ENCODE measurements at regions not wholly inside any gene's neighbourhood (a gene's known extent, or its start where the extent isn't known, plus 50 kb on each side); places are given as distances from the start of the nearest gene placed in this dataset.
A peak's percentile ranks its signal among the peaks of the same experiment; 100 is the strongest.

DNA sequence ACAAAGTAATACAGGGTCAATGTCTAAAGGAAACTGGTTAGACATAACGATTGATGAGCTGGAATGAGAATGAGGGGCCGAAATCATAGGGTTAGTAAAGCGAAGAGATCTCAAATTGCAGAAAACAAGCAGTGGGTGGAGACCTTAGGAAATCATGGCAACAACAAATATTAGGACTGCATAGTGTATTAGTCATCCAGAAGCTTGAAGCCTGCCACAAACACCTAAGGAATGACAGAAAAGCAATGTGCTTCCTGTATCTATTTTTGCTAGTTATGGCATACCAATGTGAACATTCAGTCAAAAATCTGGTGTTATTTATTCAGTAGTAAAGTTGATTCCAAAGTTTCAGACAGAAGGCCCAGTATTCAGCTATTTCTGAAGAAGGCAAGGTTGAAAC is 410.9 kb upstream of the CT83 start:
- Histone ChIP-seq H3K79me2 (ENCODE audit: low read depth) (no peaks in the 10 kb centered on the region), H3K9me3 (ENCODE audit: low read depth) (no peaks in the 10 kb centered on the region), H4K20me1 (ENCODE audit: low read depth) (no peaks in the 10 kb centered on the region), H3K36me3 (no peaks in the 10 kb centered on the region), H2AFZ (replicated peaks) (no peak overlapping the region), H3K9ac (no peak overlapping the region), H3F3A (ENCODE audit: low read depth) (no peaks in the 10 kb centered on the region), H3K4me1 (no peaks in the 10 kb centered on the region), H3K27ac (no peak overlapping the region), H3K4me2 (no peak overlapping the region), H3K27me3 (no peaks in the 10 kb centered on the region), H3K4me3 (no peak overlapping the region)
- H3K9me3 Mint-ChIP-seq = no peaks in the 10 kb centered on the region
- no peaks in the 10 kb centered on the region for H3K27me3 Mint-ChIP-seq (ENCODE audit: insufficient read depth, low read depth)
- TF ChIP-seq EZH2phosphoT487 (IDR thresholded peaks at IDR 0.05) (no peak), EZH2 (IDR thresholded peaks at IDR 0.05) (no peak)
- TF ChIP-seq, protein P1, sequence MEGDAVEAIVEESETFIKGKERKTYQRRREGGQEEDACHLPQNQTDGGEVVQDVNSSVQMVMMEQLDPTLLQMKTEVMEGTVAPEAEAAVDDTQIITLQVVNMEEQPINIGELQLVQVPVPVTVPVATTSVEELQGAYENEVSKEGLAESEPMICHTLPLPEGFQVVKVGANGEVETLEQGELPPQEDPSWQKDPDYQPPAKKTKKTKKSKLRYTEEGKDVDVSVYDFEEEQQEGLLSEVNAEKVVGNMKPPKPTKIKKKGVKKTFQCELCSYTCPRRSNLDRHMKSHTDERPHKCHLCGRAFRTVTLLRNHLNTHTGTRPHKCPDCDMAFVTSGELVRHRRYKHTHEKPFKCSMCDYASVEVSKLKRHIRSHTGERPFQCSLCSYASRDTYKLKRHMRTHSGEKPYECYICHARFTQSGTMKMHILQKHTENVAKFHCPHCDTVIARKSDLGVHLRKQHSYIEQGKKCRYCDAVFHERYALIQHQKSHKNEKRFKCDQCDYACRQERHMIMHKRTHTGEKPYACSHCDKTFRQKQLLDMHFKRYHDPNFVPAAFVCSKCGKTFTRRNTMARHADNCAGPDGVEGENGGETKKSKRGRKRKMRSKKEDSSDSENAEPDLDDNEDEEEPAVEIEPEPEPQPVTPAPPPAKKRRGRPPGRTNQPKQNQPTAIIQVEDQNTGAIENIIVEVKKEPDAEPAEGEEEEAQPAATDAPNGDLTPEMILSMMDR (IDR thresholded peaks at IDR 0.05) = no peak
- H3K4me1 Mint-ChIP-seq = no peaks in the 10 kb centered on the region
- no peaks in the 10 kb centered on the region for H3K36me3 Mint-ChIP-seq
- no peak overlapping the region for H3K4me3 Mint-ChIP-seq
- DNase-seq (ENCODE audit: low spot score) = no peak
- H3K27ac Mint-ChIP-seq = no peak overlapping the region

DNA sequence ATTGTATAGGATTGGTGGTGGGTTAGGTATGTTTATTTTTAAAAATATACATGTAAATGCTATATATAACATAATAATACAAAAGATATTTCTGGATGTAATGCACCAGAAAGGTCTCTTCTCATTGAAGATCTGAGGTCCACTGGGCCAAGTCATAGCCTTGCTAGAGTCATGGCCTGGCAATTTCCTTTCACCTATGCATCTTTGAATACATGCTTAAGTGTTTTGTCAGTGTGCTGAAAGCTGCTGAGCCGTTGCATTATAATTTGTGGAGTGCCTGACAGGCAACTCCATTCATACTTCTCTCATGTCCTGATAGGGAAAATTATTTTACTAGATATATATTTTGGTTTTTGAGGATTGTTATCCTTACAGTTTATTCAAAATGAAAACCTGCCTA is 410.2 kb upstream of the CT83 start:
- Histone ChIP-seq H3K36me3 (no peaks in the 10 kb centered on the region), H3K4me1 (no peaks in the 10 kb centered on the region), H2AFZ (replicated peaks) (no peak overlapping the region), H3F3A (ENCODE audit: low read depth) (no peaks in the 10 kb centered on the region), H3K9ac (no peak overlapping the region), H3K4me3 (no peak overlapping the region), H3K79me2 (ENCODE audit: low read depth) (no peaks in the 10 kb centered on the region), H3K4me2 (no peak overlapping the region), H3K27ac (no peak overlapping the region), H3K9me3 (ENCODE audit: low read depth) (no peaks in the 10 kb centered on the region), H3K27me3 (no peaks in the 10 kb centered on the region), H4K20me1 (ENCODE audit: low read depth) (no peaks in the 10 kb centered on the region)
- Mint-ChIP-seq H3K9me3 (no peaks in the 10 kb centered on the region), H3K27me3 (ENCODE audit: insufficient read depth, low read depth) (no peaks in the 10 kb centered on the region), H3K4me1 (no peaks in the 10 kb centered on the region), H3K4me3 (no peak overlapping the region), H3K27ac (no peak overlapping the region), H3K36me3 (no peaks in the 10 kb centered on the region)
- no peak for TF ChIP-seq EZH2 (IDR thresholded peaks at IDR 0.05)
- TF ChIP-seq, protein P1 (IDR thresholded peaks at IDR 0.05) = no peak
- no peak for TF ChIP-seq EZH2phosphoT487 (IDR thresholded peaks at IDR 0.05)
- DNase-seq (ENCODE audit: low spot score) = no peak

DNA sequence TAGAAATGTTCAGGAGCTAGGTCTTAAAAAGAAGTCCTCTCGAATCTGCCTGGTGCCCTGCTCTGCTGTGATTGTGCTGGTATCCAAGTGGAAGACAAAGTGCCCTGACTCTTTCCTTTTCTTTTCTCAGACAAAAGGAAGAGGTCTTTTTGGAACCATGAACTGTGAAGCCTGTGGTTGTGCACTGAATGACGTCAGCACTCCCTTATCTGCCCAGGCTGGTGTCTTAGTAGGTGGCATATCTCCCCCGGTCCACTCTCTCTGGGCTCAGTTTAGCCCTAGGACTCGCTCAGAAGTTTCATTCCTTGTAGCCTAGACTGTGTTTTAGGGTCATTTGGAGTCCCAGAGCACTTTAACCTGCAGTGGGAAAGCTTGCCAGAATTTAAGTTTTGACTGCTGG is 400.3 kb upstream of the CT83 start:
- no peak for DNase-seq (ENCODE audit: low spot score)
- no peaks in the 10 kb centered on the region for H3K4me1 ChIP-seq
- Mint-ChIP-seq H3K36me3 (no peaks in the 10 kb centered on the region), H3K4me3 (no peak overlapping the region), H3K9me3 (no peaks in the 10 kb centered on the region), H3K27me3 (ENCODE audit: insufficient read depth, low read depth) (no peaks in the 10 kb centered on the region), H3K4me1 (no peaks in the 10 kb centered on the region), H3K27ac (no peak overlapping the region)
- no peaks in the 10 kb centered on the region for H4K20me1 ChIP-seq (ENCODE audit: low read depth)
- peak overlapping the region; percentile 29 for H2AFZ ChIP-seq (replicated peaks)
- H3F3A ChIP-seq (ENCODE audit: low read depth) = no peaks in the 10 kb centered on the region
- H3K9me3 ChIP-seq (ENCODE audit: low read depth) = no peaks in the 10 kb centered on the region
- no peak for TF ChIP-seq EZH2phosphoT487 (IDR thresholded peaks at IDR 0.05)
- TF ChIP-seq, protein P1 (IDR thresholded peaks at IDR 0.05) = no peak
- TF ChIP-seq EZH2 (IDR thresholded peaks at IDR 0.05) = no peak
- H3K27ac ChIP-seq = no peak overlapping the region
- H3K9ac ChIP-seq = no peak overlapping the region
- H3K36me3 ChIP-seq = no peaks in the 10 kb centered on the region
- no peak overlapping the region for H3K4me3 ChIP-seq
- no peak overlapping the region for H3K4me2 ChIP-seq
- no peaks in the 10 kb centered on the region for H3K27me3 ChIP-seq
- no peaks in the 10 kb centered on the region for H3K79me2 ChIP-seq (ENCODE audit: low read depth)

DNA sequence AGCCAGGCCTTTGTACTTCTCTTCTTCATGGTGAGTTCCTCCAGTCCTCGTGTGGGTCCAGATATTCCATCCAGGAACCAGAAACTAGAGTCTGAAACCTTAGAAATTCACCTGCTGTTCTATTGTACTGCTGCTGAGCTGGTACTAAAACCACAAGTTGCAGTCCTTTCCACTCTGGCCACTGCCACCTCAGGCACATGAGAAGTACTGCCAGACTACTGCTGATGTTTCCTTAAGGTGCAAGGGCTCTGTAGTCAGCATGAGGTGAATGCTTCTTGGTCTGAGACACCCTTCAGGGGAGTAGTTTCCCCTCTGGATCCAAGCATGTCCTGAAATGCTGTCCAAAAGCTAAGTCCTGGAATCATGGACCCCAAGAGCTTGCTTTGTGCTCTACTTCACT is 399.6 kb upstream of the CT83 start:
- H3K36me3 ChIP-seq = no peaks in the 10 kb centered on the region

More for the DNA sequence above, 399.6 kb upstream of the CT83 start:
- H3K9ac ChIP-seq = no peak overlapping the region
- Mint-ChIP-seq H3K4me1 (no peaks in the 10 kb centered on the region), H3K4me3 (no peak overlapping the region), H3K27me3 (ENCODE audit: insufficient read depth, low read depth) (no peaks in the 10 kb centered on the region), H3K9me3 (no peaks in the 10 kb centered on the region), H3K27ac (no peak overlapping the region), H3K36me3 (no peaks in the 10 kb centered on the region)
- TF ChIP-seq, protein P1 (IDR thresholded peaks at IDR 0.05) = no peak
- TF ChIP-seq EZH2 (IDR thresholded peaks at IDR 0.05) (no peak), EZH2phosphoT487 (IDR thresholded peaks at IDR 0.05) (no peak)
- H3F3A ChIP-seq (ENCODE audit: low read depth) = no peaks in the 10 kb centered on the region
- H2AFZ ChIP-seq (replicated peaks) = no peak overlapping the region
- H3K4me2 ChIP-seq = no peak overlapping the region
- no peaks in the 10 kb centered on the region for H4K20me1 ChIP-seq (ENCODE audit: low read depth)
- H3K4me1 ChIP-seq = no peaks in the 10 kb centered on the region
- no peaks in the 10 kb centered on the region for H3K27me3 ChIP-seq
- H3K27ac ChIP-seq = no peak overlapping the region
- no peaks in the 10 kb centered on the region for H3K9me3 ChIP-seq (ENCODE audit: low read depth)
- no peak overlapping the region for H3K4me3 ChIP-seq
- no peak for DNase-seq (ENCODE audit: low spot score)
- no peaks in the 10 kb centered on the region for H3K79me2 ChIP-seq (ENCODE audit: low read depth)

Data from neural progenitor cell (in vitro differentiated cells).